SK-N-SH treated with all-trans-retinoic acid at 6 μM for 48 hours (cell line): ENCODE measurements at regions not wholly inside any gene's neighbourhood (a gene's known extent, or its start where the extent isn't known, plus 50 kb on each side); places are given as distances from the start of the nearest gene placed in this dataset.

Experiments
- ATAC-seq: fragments of 200-7000 bp; cut with Tn5 transposase; 3 replicates; pipeline ENCODE4 v1.9.1; 2020; ENCODE audit warnings: mild to moderate bottlenecking, moderate library complexity
- ARNTL ChIP-seq: fragments of 450-650 bp; formaldehyde crosslinking; IDR thresholded peaks from 2 replicates; pipeline ENCODE4 v1.5.0; 2020; ENCODE audit warnings: low read depth, mild to moderate bottlenecking, moderate library complexity, borderline replicate concordance
- BACH2 ChIP-seq: fragments of 250-450 bp; sonication (Bioruptor Pico); IDR thresholded peaks from 2 replicates; pipeline ENCODE4 v1.9.0; 2021; ENCODE audit warnings: mild to moderate bottlenecking, borderline replicate concordance
- CREB5 ChIP-seq: fragments of 250-450 bp; sonication (Bioruptor Pico); IDR thresholded peaks from 2 replicates; pipeline ENCODE4 v1.5.1; 2020; ENCODE audit warnings: low read depth, mild to moderate bottlenecking, moderate library complexity
- CSDC2 ChIP-seq: fragments of 250-450 bp; sonication (Bioruptor Pico); IDR thresholded peaks from 2 replicates; pipeline ENCODE4 v1.5.0; 2020; ENCODE audit warnings: mild to moderate bottlenecking, moderate library complexity
- CSRNP3 ChIP-seq: fragments of 250-450 bp; sonication (Bioruptor Pico); IDR thresholded peaks from 2 replicates; pipeline ENCODE4 v1.5.1; 2021; ENCODE audit warnings: mild to moderate bottlenecking, moderate library complexity
- ESRRG ChIP-seq: fragments of 250-450 bp; sonication (Bioruptor Pico); IDR thresholded peaks from 2 replicates; pipeline ENCODE4 v1.6.1; 2021; ENCODE audit warnings: mild to moderate bottlenecking
- ISL1 ChIP-seq: fragments of 250-450 bp; sonication (Bioruptor Pico); IDR thresholded peaks from 2 replicates; pipeline ENCODE4 v2.1.2; 2022; ENCODE audit warnings: mild to moderate bottlenecking, moderate library complexity
- OSR1 ChIP-seq: fragments of 250-450 bp; sonication (Bioruptor Pico); IDR thresholded peaks from 2 replicates; pipeline ENCODE4 v1.8.0; 2022; ENCODE audit warnings: moderate library complexity, mild to moderate bottlenecking, inconsistent platforms
- PATZ1 ChIP-seq: fragments of 250-450 bp; sonication (Bioruptor Pico); IDR thresholded peaks from 2 replicates; pipeline ENCODE4 v1.8.0; 2020; ENCODE audit warnings: mild to moderate bottlenecking, moderate library complexity, borderline replicate concordance
- POU6F1 ChIP-seq: fragments of 250-450 bp; sonication (Bioruptor Pico); IDR thresholded peaks from 2 replicates; pipeline ENCODE4 v1.8.0; 2021; ENCODE audit warnings: low read depth, mild to moderate bottlenecking, moderate library complexity, borderline replicate concordance
- RARB ChIP-seq: fragments of 250-450 bp; sonication (Bioruptor Pico); IDR thresholded peaks from 2 replicates; pipeline ENCODE4 v1.8.0; 2021; ENCODE audit warnings: mild to moderate bottlenecking, moderate library complexity
- SNAI2 ChIP-seq: fragments of 250-450 bp; sonication (Bioruptor Pico); IDR thresholded peaks from 2 replicates; pipeline ENCODE4 v1.5.0; 2020; ENCODE audit warnings: mild to moderate bottlenecking, moderate library complexity
- TCF4 ChIP-seq: fragments of 250-450 bp; sonication (Bioruptor Pico); IDR thresholded peaks from 2 replicates; pipeline ENCODE4 v1.8.0; 2021; ENCODE audit warnings: mild to moderate bottlenecking, moderate library complexity, borderline replicate concordance
- TOX ChIP-seq: fragments of 250-450 bp; sonication (Bioruptor Pico); IDR thresholded peaks from 2 replicates; pipeline ENCODE4 v1.8.0; 2021; ENCODE audit warnings: mild to moderate bottlenecking, moderate library complexity, borderline replicate concordance
- TSHZ2 ChIP-seq: fragments of 250-450 bp; sonication (Bioruptor Pico); IDR thresholded peaks from 2 replicates; pipeline ENCODE4 v1.5.0; 2020; ENCODE audit warnings: mild to moderate bottlenecking, moderate library complexity
- ZC3H10 ChIP-seq: fragments of 250-450 bp; sonication (Bioruptor Pico); IDR thresholded peaks from 2 replicates; pipeline ENCODE4 v1.5.1; 2021; ENCODE audit warnings: mild to moderate bottlenecking, moderate library complexity
- ZFP3 ChIP-seq: fragments of 250-450 bp; sonication (Bioruptor Pico); IDR thresholded peaks from 2 replicates; pipeline ENCODE4 v1.5.0; 2020; ENCODE audit warnings: mild to moderate bottlenecking, moderate library complexity
- ZFP30 ChIP-seq: fragments of 450-650 bp; formaldehyde crosslinking; IDR thresholded peaks from 2 replicates; pipeline ENCODE4 v1.5.0; 2022; ENCODE audit warnings: mild to moderate bottlenecking, moderate library complexity
- ZNF565 ChIP-seq: fragments of 450-650 bp; formaldehyde crosslinking; conservative IDR thresholded peaks from 2 replicates; pipeline ENCODE4 v1.5.0; 2020; ENCODE audit warnings: low read depth, mild to moderate bottlenecking, moderate library complexity
- ZNF70 ChIP-seq: fragments of 450-650 bp; formaldehyde crosslinking; IDR thresholded peaks from 2 replicates; pipeline ENCODE4 v1.5.0; 2020; ENCODE audit warnings: mild to moderate bottlenecking, moderate library complexity
- ZNF8 ChIP-seq: fragments of 450-650 bp; formaldehyde crosslinking; IDR thresholded peaks from 2 replicates; pipeline ENCODE4 v1.5.0; 2020; ENCODE audit warnings: mild to moderate bottlenecking, moderate library complexity

- ATAC-seq: no peak
- no peak for TF ChIP-seq ISL1 (CRISPR knock-in tag)
- TF ChIP-seq CREB5 (CRISPR knock-in tag): no peak
- no peak for TF ChIP-seq ZC3H10 (CRISPR knock-in tag)
- TF ChIP-seq ZNF70 (CRISPR knock-in tag): no peak
- no peak for TF ChIP-seq ARNTL (CRISPR knock-in tag)
- no peak for TF ChIP-seq CSDC2 (CRISPR knock-in tag)
- no peak for TF ChIP-seq PATZ1
- TF ChIP-seq TCF4 (CRISPR knock-in tag): no peak
- TF ChIP-seq BACH2: no peak
- TF ChIP-seq CSRNP3 (CRISPR knock-in tag): no peak
- TF ChIP-seq ESRRG: no peak
- TF ChIP-seq ZNF8 (CRISPR knock-in tag): no peak
- no peak for TF ChIP-seq SNAI2 (CRISPR knock-in tag)
- TF ChIP-seq RARB (CRISPR knock-in tag): no peak
- no peak for TF ChIP-seq ZFP30 (CRISPR knock-in tag)
- TF ChIP-seq OSR1 (CRISPR knock-in tag): no peak
Observed at GRCh38 chr6:56378966-56379585, 131.7 kb upstream of the COL21A1 start.

- TF ChIP-seq TSHZ2 (CRISPR knock-in tag) (no peak), ZNF8 (CRISPR knock-in tag) (no peak), RARB (CRISPR knock-in tag) (no peak), CSRNP3 (CRISPR knock-in tag) (no peak), ZFP3 (no peak), SNAI2 (CRISPR knock-in tag) (no peak), OSR1 (CRISPR knock-in tag) (no peak), TCF4 (CRISPR knock-in tag) (no peak), ARNTL (CRISPR knock-in tag) (no peak), ZNF565 (CRISPR knock-in tag) (no peak), POU6F1 (CRISPR knock-in tag) (no peak), ZC3H10 (CRISPR knock-in tag) (no peak), TOX (CRISPR knock-in tag) (no peak), ESRRG (no peak), BACH2 (no peak), CREB5 (CRISPR knock-in tag) (no peak)
- no peak for ATAC-seq
Observed at GRCh38 chr6:56378507-56378906, 131.1 kb upstream of the COL21A1 start.
